Endothelial cell of umbilical vein (primary cell): ENCODE measurements at regions not wholly inside any gene's neighbourhood (a gene's known extent, or its start where the extent isn't known, plus 50 kb on each side); places are given as distances from the start of the nearest gene placed in this dataset.

Experiments
- BruUV-seq: library from RNA; stranded (reverse); fragments of 400-500 nt; replicated peaks from 2 replicates; lab custom pipeline; 2021; lab: Mats Ljungman, UMichigan
- CTCF ChIA-PET: fragments of 300-600, 350-600 bp; sonication (Branson Sonifier 250); formaldehyde crosslinking; loops from one replicate; lab custom pipeline; 2021; ENCODE audit warnings: antibody characterized with exemption, inconsistent platforms; lab: Charles Lee
- POLR2A ChIA-PET: fragments of 300-600, 350-600 bp; sonication (Branson Sonifier 250); formaldehyde crosslinking; loops from one replicate; lab custom pipeline; 2021; ENCODE audit warnings: antibody characterized with exemption, inconsistent platforms; lab: Charles Lee
- DNase-seq: peaks from one replicate; pipeline ENCODE4 v3.0.0-alpha.2; 2011; ENCODE audit warnings: low read depth, low spot score
- FAIRE-seq: peaks from 2 replicates; lab custom pipeline; 2011; peaks lifted over from hg19 to GRCh38; lab: Jason Lieb, UNC
- H2AFZ ChIP-seq: 2 replicates; pipeline ENCODE4 v1.6.0; 2012; ENCODE audit warnings: low read depth, low read length, control low read depth, inconsistent platforms
- H3K27ac ChIP-seq: 2 replicates; pipeline ENCODE4 v1.5.1; 2011; ENCODE audit warnings: low read depth, mild to moderate bottlenecking, control low read depth, low read length, moderate library complexity; ENCODE audit not compliant: insufficient read depth
- H3K27me3 ChIP-seq, 2 experiments: 2 replicates each; pipeline versions ENCODE4 v1.6.0 to v1.6.1; 2011; ENCODE audit warnings: low read length in 2 of 2, mixed read lengths in 1 of 2; ENCODE audit not compliant: control insufficient read depth in 2 of 2, insufficient read depth in 2 of 2
- H3K36me3 ChIP-seq, 2 experiments: 2 replicates in 1 of 2; 3 replicates in 1 of 2; pipeline ENCODE4 v1.5.1; 2011; ENCODE audit warnings: low read length in 2 of 2, mild to moderate bottlenecking in 1 of 2, moderate library complexity in 1 of 2; ENCODE audit not compliant: control insufficient read depth in 2 of 2, insufficient read depth in 2 of 2; ENCODE audit errors: extremely low read depth in 1 of 2
- H3K4me1 ChIP-seq: 3 replicates; pipeline ENCODE4 v1.5.1; 2011; ENCODE audit warnings: mild to moderate bottlenecking, low read length; ENCODE audit not compliant: control insufficient read depth, insufficient read depth; ENCODE audit errors: extremely low read depth
- H3K4me2 ChIP-seq: 2 replicates; pipeline ENCODE4 v1.6.1; 2011; ENCODE audit warnings: low read length, control low read depth, mixed read lengths; ENCODE audit not compliant: insufficient read depth
- H3K4me3 ChIP-seq, 3 experiments: fragments of 200-600 bp in 1 of 3; sonication (generic), shearing (Covaris generic) in 1 of 3; replicated peaks in 1 of 3; 2 replicates each; pipeline ENCODE4 v1.5.1; 2011 to 2016; ENCODE audit warnings: control low read depth in 3 of 3, low read length in 3 of 3, mild to moderate bottlenecking in 2 of 3, inconsistent platforms in 1 of 3, low read depth in 1 of 3, moderate library complexity in 1 of 3; ENCODE audit not compliant: insufficient read depth in 1 of 3
- H3K79me2 ChIP-seq: 2 replicates; pipeline ENCODE4 v1.6.0; 2012; ENCODE audit warnings: low read length, inconsistent platforms; ENCODE audit not compliant: control insufficient read depth, insufficient read depth
- H3K9ac ChIP-seq: replicated peaks from 2 replicates; pipeline ENCODE3; 2011; ENCODE audit warnings: low read length, control low read depth; ENCODE audit not compliant: insufficient read depth; ENCODE audit errors: extremely low read depth
- H3K9me1 ChIP-seq: replicated peaks from 3 replicates; pipeline ENCODE4 v1.6.0; 2011; ENCODE audit warnings: mild to moderate bottlenecking, low read length; ENCODE audit not compliant: control insufficient read depth, insufficient read depth; ENCODE audit errors: extremely low read depth
- H3K9me3 ChIP-seq: replicated peaks from 2 replicates; pipeline ENCODE4 v1.5.1; 2012; ENCODE audit warnings: low read length, inconsistent platforms; ENCODE audit not compliant: control insufficient read depth, insufficient read depth
- H4K20me1 ChIP-seq: replicated peaks from 2 replicates; pipeline ENCODE3; 2011; ENCODE audit warnings: mild to moderate bottlenecking, low read length; ENCODE audit not compliant: control insufficient read depth, insufficient read depth; ENCODE audit errors: extremely low read depth
- EZH2 ChIP-seq: IDR thresholded peaks from 2 replicates; pipeline ENCODE4 v1.6.1; 2012; ENCODE audit warnings: borderline replicate concordance, low read depth, mild to moderate bottlenecking, moderate library complexity, low read length, inconsistent platforms; ENCODE audit not compliant: severe bottlenecking
- FOS ChIP-seq: IDR thresholded peaks from 2 replicates; pipeline ENCODE4 v1.6.1; 2011; ENCODE audit warnings: mild to moderate bottlenecking, low read length, moderate library complexity, borderline replicate concordance; ENCODE audit not compliant: insufficient read depth
- GATA2 ChIP-seq: IDR thresholded peaks from 2 replicates; pipeline ENCODE4 v1.7.0; 2011; ENCODE audit warnings: low read depth, mild to moderate bottlenecking, moderate library complexity, mixed read lengths, low read length; ENCODE audit not compliant: insufficient read length, insufficient read depth
- JUN ChIP-seq: IDR thresholded peaks from 2 replicates; pipeline ENCODE4 v1.6.1; 2011; ENCODE audit warnings: borderline replicate concordance, low read depth; ENCODE audit not compliant: insufficient read length, insufficient read depth
- MYC ChIP-seq: IDR thresholded peaks from one replicate; pipeline ENCODE4 v1.6.1; 2011; ENCODE audit warnings: mild to moderate bottlenecking, low read depth, low read length
- POLR2A ChIP-seq: IDR thresholded peaks from 2 replicates; pipeline ENCODE4 v1.6.1; 2012; ENCODE audit warnings: low read depth, mild to moderate bottlenecking, control low read depth, low read length
- POLR2AphosphoS5 ChIP-seq: IDR thresholded peaks from 2 replicates; pipeline ENCODE4 v1.6.1; 2012; ENCODE audit warnings: low read depth, mild to moderate bottlenecking, control low read depth, low read length, moderate library complexity; ENCODE audit not compliant: insufficient read depth
- dilution Hi-C: fragments of 300-500 bp; cut with MboI; formaldehyde crosslinking; loops from one replicate; pipeline ENCODE4 v1.15.0; 2019; ENCODE audit warnings: low sequenced_read_pairs; ENCODE audit not compliant: extremely low pct_ligation_motif_present
- intact Hi-C: fragments of 100-400 bp; cut with micrococcal nuclease; formaldehyde crosslinking; loops from one replicate; pipeline ENCODE4 v1.10.0; 2022
- TF ChIP-seq, protein P1 (sequence below): IDR thresholded peaks from 2 replicates; pipeline ENCODE4 v1.6.1; 2011; ENCODE audit not compliant: insufficient read depth, insufficient read length
- TF ChIP-seq, protein P2 (sequence below), 2 donors: IDR thresholded peaks; 1 replicate in 1 of 2; 2 replicates in 1 of 2; pipeline ENCODE4 v1.5.1; 2011; ENCODE audit warnings: low read length in 2 of 2, mild to moderate bottlenecking in 2 of 2, moderate library complexity in 2 of 2, control low read depth in 1 of 2, inconsistent platforms in 1 of 2, low read depth in 1 of 2; ENCODE audit not compliant: insufficient read depth in 1 of 2; ENCODE audit errors: extremely low read depth in 1 of 2

DNA sequence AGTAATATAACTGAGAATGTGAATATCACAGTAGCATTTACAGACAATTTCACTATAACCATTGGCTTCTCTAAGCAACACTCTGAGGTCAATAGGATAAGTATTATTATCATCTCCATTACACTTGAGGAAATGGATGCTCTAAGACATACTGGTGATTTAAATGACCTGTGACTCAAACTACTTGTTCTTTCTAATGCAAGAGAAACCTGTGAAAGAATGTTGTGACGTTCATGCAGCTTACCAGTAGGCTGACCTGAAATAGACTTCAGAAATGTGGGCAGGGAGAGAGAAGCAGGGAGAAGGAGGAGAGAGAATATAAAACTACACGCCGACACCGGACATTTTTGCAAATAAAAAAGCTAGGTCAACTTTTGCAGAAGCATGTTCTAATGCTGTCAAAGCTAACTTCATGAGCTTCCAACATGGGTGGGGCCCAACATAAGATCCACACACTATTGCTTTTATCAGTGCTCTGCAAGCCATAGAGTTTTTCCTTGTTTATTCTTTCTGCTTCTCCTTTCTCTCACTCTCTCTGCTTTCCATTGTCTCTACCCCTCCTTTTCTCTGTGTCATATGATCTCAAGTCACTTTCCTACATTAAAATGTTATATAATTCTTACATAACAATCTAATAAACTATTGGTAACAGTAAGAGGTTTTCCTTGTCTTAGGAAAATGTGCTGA is 217.6 kb upstream of the FN1 start:
- H3K27me3 ChIP-seq = no peaks in the 10 kb centered on the region
- peaks cover 13% of the 10 kb centered on the region for H3K4me1 ChIP-seq
- TF ChIP-seq POLR2A (no peak), EZH2 (no peak), POLR2AphosphoS5 (no peak), FOS (no peak), JUN (no peak), GATA2 (no peak), MYC (no peak)
- TF ChIP-seq, protein P1, sequence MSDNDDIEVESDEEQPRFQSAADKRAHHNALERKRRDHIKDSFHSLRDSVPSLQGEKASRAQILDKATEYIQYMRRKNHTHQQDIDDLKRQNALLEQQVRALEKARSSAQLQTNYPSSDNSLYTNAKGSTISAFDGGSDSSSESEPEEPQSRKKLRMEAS = no peak
- TF ChIP-seq, protein P2, sequence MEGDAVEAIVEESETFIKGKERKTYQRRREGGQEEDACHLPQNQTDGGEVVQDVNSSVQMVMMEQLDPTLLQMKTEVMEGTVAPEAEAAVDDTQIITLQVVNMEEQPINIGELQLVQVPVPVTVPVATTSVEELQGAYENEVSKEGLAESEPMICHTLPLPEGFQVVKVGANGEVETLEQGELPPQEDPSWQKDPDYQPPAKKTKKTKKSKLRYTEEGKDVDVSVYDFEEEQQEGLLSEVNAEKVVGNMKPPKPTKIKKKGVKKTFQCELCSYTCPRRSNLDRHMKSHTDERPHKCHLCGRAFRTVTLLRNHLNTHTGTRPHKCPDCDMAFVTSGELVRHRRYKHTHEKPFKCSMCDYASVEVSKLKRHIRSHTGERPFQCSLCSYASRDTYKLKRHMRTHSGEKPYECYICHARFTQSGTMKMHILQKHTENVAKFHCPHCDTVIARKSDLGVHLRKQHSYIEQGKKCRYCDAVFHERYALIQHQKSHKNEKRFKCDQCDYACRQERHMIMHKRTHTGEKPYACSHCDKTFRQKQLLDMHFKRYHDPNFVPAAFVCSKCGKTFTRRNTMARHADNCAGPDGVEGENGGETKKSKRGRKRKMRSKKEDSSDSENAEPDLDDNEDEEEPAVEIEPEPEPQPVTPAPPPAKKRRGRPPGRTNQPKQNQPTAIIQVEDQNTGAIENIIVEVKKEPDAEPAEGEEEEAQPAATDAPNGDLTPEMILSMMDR (IDR thresholded peaks at IDR 0.05; ENCODE audit: extremely low read depth in 1 of 2, insufficient read depth in 1 of 2, low read depth in 1 of 2, low read length in 2 of 2) = no peak
- H3K27ac ChIP-seq = no peak overlapping the region
- peaks cover 6 to 12% of the 10 kb centered on the region in 2 experiments for H3K36me3 ChIP-seq
- no peak overlapping the region for H2AFZ ChIP-seq
- BruUV-seq = no TSS peak
- no peaks in the 10 kb centered on the region for H4K20me1 ChIP-seq
- no peaks in the 10 kb centered on the region for H3K79me2 ChIP-seq
- DNase-seq = no peak
- CTCF ChIA-PET = interaction anchor here (1.2 to 1.9 kb wide), 4 partner anchors 8 to 113 kb away, joined by 3 to 7 read pairs (median 4); no protein-coding TSS in a partner anchor
- no peak overlapping the region for H3K4me2 ChIP-seq
- intact Hi-C loops (no loop called here), dilution Hi-C loops (no loop called here)
- FAIRE-seq = no peak
- no peak overlapping the region for H3K9ac ChIP-seq
- no peaks in the 10 kb centered on the region for H3K9me1 ChIP-seq
- POLR2A ChIA-PET = no interaction called here
- H3K9me3 ChIP-seq = no peaks in the 10 kb centered on the region
- H3K4me3 ChIP-seq = no peak overlapping the region
